Body of pancreas (tissue), 4 donors: ENCODE measurements at regions not wholly inside any gene's neighbourhood (a gene's known extent, or its start where the extent isn't known, plus 50 kb on each side); places are given as distances from the start of the nearest gene placed in this dataset.

Source experiments
- ATAC-seq: fragments of 150-250 bp; one replicate; pipeline ENCODE4 v1.9.1; 2016
- DNase-seq, 4 donors: peaks; one replicate each; pipeline ENCODE4 v3.0.0-alpha.2; 2019
- H3K27ac ChIP-seq, 4 donors: fragments of 200-600 bp; sonication (generic); 1 replicate in 3 of 4; 2 replicates in 1 of 4; pipeline versions ENCODE4 v1.5.1 to v1.6.1; 2016 to 2019; ENCODE audit warnings: mild to moderate bottlenecking in 1 of 4, mixed read lengths in 1 of 4, moderate library complexity in 1 of 4
- H3K27me3 ChIP-seq, 2 donors: fragments of 200-600 bp; sonication (generic); one replicate each; pipeline ENCODE4 v1.6.0; 2016; ENCODE audit warnings: mild to moderate bottlenecking in 1 of 2
- H3K36me3 ChIP-seq, 2 donors: fragments of 200-600 bp; sonication (generic); replicated peaks in 1 of 2; 2 replicates each; pipeline ENCODE4 v1.5.1; 2016; ENCODE audit warnings: low read depth in 2 of 2; ENCODE audit not compliant: insufficient read depth in 1 of 2
- H3K4me1 ChIP-seq: fragments of 200-600 bp; sonication (generic); one replicate; pipeline ENCODE4 v1.6.0; 2016
- H3K4me3 ChIP-seq, 2 donors: fragments of 200-600 bp; sonication (generic); 1 replicate in 1 of 2; 2 replicates in 1 of 2; pipeline ENCODE4 v1.5.1; 2016 to 2019
- H3K9me3 ChIP-seq, 3 donors: fragments of 200-600 bp; sonication (generic); 1 replicate in 2 of 3; 2 replicates in 1 of 3; pipeline ENCODE4 v1.5.1; 2016
- POLR2A ChIP-seq, 3 donors: fragments of 450-650 bp; IDR thresholded peaks; one replicate each; pipeline ENCODE4 v1.6.1; 2016; ENCODE audit warnings: antibody characterized with exemption in 3 of 3, mild to moderate bottlenecking in 2 of 3
- WGBS, 2 donors: methylation state at CpG; one replicate each; pipeline ENCODE4 v1.1.5; 2017; 5-methylcytosine and 5-hydroxymethylcytosine counted together
- intact Hi-C: fragments of 100-400 bp; cut with DNase I; formaldehyde crosslinking; loops from one replicate; pipeline ENCODE4 v1.15.1; 2023
- TF ChIP-seq, protein P1 (sequence below), 7 experiments: fragments of 450-650 bp in 4 of 7; fragments of 200-600 bp in 3 of 7; sonication (generic) in 3 of 7; IDR thresholded peaks; one replicate each; pipeline ENCODE4 v1.5.1; 2016 to 2019; ENCODE audit warnings: antibody characterized with exemption in 7 of 7

GRCh38 chr1:79460773-79461436 is 454.4 kb upstream of the ADGRL4 start:
- intact Hi-C loops: no loop called here
- Histone ChIP-seq H3K9me3 (no peaks in the 10 kb centered on the region), H3K4me3 (no peak overlapping the region), H3K27ac (no peak overlapping the region), H3K4me1 (no peaks in the 10 kb centered on the region), H3K36me3 (no peaks in the 10 kb centered on the region), H3K27me3 (no peaks in the 10 kb centered on the region)
- no peak for ATAC-seq
- no peak for DNase-seq
- TF ChIP-seq, protein P1, sequence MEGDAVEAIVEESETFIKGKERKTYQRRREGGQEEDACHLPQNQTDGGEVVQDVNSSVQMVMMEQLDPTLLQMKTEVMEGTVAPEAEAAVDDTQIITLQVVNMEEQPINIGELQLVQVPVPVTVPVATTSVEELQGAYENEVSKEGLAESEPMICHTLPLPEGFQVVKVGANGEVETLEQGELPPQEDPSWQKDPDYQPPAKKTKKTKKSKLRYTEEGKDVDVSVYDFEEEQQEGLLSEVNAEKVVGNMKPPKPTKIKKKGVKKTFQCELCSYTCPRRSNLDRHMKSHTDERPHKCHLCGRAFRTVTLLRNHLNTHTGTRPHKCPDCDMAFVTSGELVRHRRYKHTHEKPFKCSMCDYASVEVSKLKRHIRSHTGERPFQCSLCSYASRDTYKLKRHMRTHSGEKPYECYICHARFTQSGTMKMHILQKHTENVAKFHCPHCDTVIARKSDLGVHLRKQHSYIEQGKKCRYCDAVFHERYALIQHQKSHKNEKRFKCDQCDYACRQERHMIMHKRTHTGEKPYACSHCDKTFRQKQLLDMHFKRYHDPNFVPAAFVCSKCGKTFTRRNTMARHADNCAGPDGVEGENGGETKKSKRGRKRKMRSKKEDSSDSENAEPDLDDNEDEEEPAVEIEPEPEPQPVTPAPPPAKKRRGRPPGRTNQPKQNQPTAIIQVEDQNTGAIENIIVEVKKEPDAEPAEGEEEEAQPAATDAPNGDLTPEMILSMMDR (IDR thresholded peaks at IDR 0.05): no peak
- no peak for TF ChIP-seq POLR2A (IDR thresholded peaks at IDR 0.05)
- 50 to 52% methylated on average over 3 of the region's 3 CpGs for WGBS, 2 donors

- no peak for TF ChIP-seq POLR2A (IDR thresholded peaks at IDR 0.05)
- TF ChIP-seq, protein P1 (IDR thresholded peaks at IDR 0.05): no peak
- intact Hi-C loops: no loop called here
- H3K4me1 ChIP-seq: no peaks in the 10 kb centered on the region
- H3K36me3 ChIP-seq: no peaks in the 10 kb centered on the region
- H3K27ac ChIP-seq: no peak overlapping the region
- no peaks in the 10 kb centered on the region for H3K27me3 ChIP-seq
- 53 to 55% methylated on average over 5 of the region's 5 CpGs for WGBS, 2 donors
- H3K9me3 ChIP-seq: no peaks in the 10 kb centered on the region
- ATAC-seq (no peak), DNase-seq (no peak)
- H3K4me3 ChIP-seq: no peak overlapping the region
Measured at GRCh38 chr1:79457562-79458224, 451.2 kb upstream of the ADGRL4 start.

DNA sequence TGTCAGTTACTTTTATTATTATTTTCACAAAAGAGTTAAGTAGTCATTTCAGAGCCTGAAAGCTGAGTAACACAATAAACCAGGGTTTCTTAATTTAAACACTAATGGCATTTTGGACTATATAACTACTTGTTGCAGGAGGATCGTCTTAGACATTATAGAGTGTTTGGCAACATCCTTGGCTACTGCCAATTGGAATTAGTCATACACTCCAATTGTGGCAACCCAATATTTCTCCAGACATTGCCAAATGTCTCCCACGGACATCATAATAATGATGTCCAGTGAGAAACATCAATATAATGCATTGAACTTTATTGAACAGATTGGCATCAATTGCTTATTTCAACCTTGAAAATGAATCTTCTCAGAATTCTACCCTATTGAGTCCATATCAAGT is 441.9 kb upstream of the ADGRL4 start:
- 55 to 67% methylated on average over 2 of the region's 2 CpGs for WGBS, 2 donors
- ATAC-seq: no peak
- intact Hi-C loops: no loop called here

GRCh38 chr1:79441238-79441637 is 434.7 kb upstream of the ADGRL4 start:
- Histone ChIP-seq H3K9me3 (no peaks in the 10 kb centered on the region), H3K4me1 (no peaks in the 10 kb centered on the region), H3K27ac (no peak overlapping the region), H3K36me3 (no peaks in the 10 kb centered on the region), H3K27me3 (no peaks in the 10 kb centered on the region), H3K4me3 (no peak overlapping the region)
- WGBS, 2 donors: 48 to 57% methylated on average over 2 of the region's 2 CpGs
- no peak for DNase-seq
- no peak for ATAC-seq
- TF ChIP-seq POLR2A (IDR thresholded peaks at IDR 0.05): no peak
- TF ChIP-seq, protein P1 (IDR thresholded peaks at IDR 0.05): no peak
- intact Hi-C loops: no loop called here

More for the DNA sequence above, 441.9 kb upstream of the ADGRL4 start:
- Histone ChIP-seq H3K9me3 (no peaks in the 10 kb centered on the region), H3K4me3 (no peak overlapping the region), H3K27me3 (no peaks in the 10 kb centered on the region), H3K27ac (no peak overlapping the region), H3K4me1 (no peaks in the 10 kb centered on the region), H3K36me3 (no peaks in the 10 kb centered on the region)
- no peak for TF ChIP-seq POLR2A (IDR thresholded peaks at IDR 0.05)
- TF ChIP-seq, protein P1 (IDR thresholded peaks at IDR 0.05): no peak
- no peak for DNase-seq

DNA sequence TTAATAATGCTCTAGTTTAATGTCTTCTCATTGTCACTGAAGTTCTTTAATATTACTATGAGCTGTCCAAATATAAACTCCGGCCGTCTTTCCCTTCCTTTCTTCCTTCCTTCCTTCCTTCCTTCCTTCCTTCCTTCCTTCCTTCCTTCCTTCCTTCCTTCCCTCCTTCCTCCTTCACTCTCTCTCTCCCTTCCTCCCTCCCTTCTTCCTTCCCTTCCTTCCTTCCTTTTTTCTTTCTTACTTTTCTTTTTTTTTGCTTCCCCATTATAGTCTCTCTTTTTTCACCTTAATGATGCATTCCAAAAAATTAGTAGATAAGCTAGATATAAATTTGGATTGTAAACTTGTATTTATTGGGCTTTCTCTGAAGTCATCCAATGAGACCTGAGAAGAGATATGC is 431.0 kb upstream of the ADGRL4 start:
- Histone ChIP-seq H3K27ac (no peak overlapping the region), H3K27me3 (no peaks in the 10 kb centered on the region), H3K36me3 (no peaks in the 10 kb centered on the region), H3K9me3 (no peaks in the 10 kb centered on the region), H3K4me1 (no peaks in the 10 kb centered on the region), H3K4me3 (no peak overlapping the region)
- WGBS, 2 donors: 67 to 74% methylated on average over 2 of the region's 2 CpGs
- ATAC-seq: no peak
- DNase-seq: no peak
- no peak for TF ChIP-seq POLR2A (IDR thresholded peaks at IDR 0.05)
- TF ChIP-seq, protein P1 (IDR thresholded peaks at IDR 0.05): no peak
- intact Hi-C loops: no loop called here
